ENCODE measurements at regions not wholly inside any gene's neighbourhood (a gene's known extent, or its start where the extent isn't known, plus 50 kb on each side); places are given as distances from the start of the nearest gene placed in this dataset.

DNA sequence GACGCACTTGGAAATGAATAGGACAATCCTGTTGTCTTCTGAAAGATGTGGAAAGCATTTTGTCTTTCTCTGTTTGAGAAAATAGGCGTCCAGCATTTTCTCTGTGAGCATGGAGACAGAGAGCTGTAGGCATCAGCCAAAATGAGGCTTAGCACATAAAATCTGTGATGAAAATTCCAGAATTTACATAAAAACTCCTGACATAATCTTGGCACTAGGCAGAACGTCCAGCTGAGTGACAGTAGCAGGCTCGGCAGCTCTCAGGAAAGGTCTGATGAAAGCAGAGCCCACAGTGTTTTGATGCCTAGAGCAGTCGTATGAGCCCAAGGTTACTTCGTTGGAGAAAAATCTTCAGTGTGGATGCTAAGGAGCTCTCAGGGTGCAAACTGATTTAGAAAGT, 543.3 kb upstream of the MAP3K7 start:
- TF ChIP-seq, protein P1, sequence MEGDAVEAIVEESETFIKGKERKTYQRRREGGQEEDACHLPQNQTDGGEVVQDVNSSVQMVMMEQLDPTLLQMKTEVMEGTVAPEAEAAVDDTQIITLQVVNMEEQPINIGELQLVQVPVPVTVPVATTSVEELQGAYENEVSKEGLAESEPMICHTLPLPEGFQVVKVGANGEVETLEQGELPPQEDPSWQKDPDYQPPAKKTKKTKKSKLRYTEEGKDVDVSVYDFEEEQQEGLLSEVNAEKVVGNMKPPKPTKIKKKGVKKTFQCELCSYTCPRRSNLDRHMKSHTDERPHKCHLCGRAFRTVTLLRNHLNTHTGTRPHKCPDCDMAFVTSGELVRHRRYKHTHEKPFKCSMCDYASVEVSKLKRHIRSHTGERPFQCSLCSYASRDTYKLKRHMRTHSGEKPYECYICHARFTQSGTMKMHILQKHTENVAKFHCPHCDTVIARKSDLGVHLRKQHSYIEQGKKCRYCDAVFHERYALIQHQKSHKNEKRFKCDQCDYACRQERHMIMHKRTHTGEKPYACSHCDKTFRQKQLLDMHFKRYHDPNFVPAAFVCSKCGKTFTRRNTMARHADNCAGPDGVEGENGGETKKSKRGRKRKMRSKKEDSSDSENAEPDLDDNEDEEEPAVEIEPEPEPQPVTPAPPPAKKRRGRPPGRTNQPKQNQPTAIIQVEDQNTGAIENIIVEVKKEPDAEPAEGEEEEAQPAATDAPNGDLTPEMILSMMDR (IDR thresholded peaks at IDR 0.05; ENCODE audit: low read depth, low read length) = no peak
- no peak for TF ChIP-seq EZH2phosphoT487 (IDR thresholded peaks at IDR 0.05; ENCODE audit: low read depth)
- no peak overlapping the region for H3K4me3 ChIP-seq (ENCODE audit: low read length)

DNA sequence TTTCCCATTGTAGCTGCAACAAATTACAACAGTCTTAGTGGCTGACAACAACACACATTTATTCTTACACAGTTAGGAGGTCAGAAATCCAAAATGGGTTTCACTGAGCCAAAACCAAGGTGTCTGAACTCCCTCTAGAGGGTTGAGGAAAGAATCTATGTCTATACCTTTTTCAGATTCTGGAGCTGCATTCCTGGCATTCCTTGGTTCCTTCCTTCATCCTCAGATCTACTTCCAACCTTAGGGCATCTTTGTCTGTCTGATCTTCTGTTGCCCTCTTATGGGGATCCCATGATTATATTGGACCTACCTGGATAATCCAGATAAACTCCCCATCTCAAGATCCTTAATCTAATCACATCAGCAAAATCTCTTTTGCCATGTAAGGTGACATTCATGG, 540.9 kb upstream of the MAP3K7 start:
- H4K20me1 ChIP-seq (ENCODE audit: insufficient read depth, low read length) = no peaks in the 10 kb centered on the region
- H3K27ac ChIP-seq (ENCODE audit: low read length) = no peak overlapping the region
- no peaks in the 10 kb centered on the region for H3K79me2 ChIP-seq (ENCODE audit: low read length)
- no peaks in the 10 kb centered on the region for H3K27me3 ChIP-seq (ENCODE audit: low read depth, low read length)
- H3K9me3 ChIP-seq (ENCODE audit: insufficient read depth, low read length) = no peaks in the 10 kb centered on the region
- no peak overlapping the region for H2AFZ ChIP-seq (ENCODE audit: low read depth, low read length)
- H3K4me3 ChIP-seq (ENCODE audit: low read length) = no peak overlapping the region
- no peak overlapping the region for H3K9ac ChIP-seq (ENCODE audit: low read length)
- H3K4me1 ChIP-seq (ENCODE audit: low read length) = no peaks in the 10 kb centered on the region
- TF ChIP-seq, protein P1 (IDR thresholded peaks at IDR 0.05; ENCODE audit: low read depth, low read length) = no peak
- no peak for TF ChIP-seq EZH2phosphoT487 (IDR thresholded peaks at IDR 0.05; ENCODE audit: low read depth)
- H3K36me3 ChIP-seq (replicated peaks; ENCODE audit: low read depth, low read length) = no peaks in the 10 kb centered on the region
- H3K4me2 ChIP-seq (ENCODE audit: low read length) = no peak overlapping the region

More for the DNA sequence above, 543.3 kb upstream of the MAP3K7 start:
- H3K79me2 ChIP-seq (ENCODE audit: low read length) = no peaks in the 10 kb centered on the region
- H3K36me3 ChIP-seq (replicated peaks; ENCODE audit: low read depth, low read length) = no peaks in the 10 kb centered on the region
- no peak overlapping the region for H2AFZ ChIP-seq (ENCODE audit: low read depth, low read length)
- no peaks in the 10 kb centered on the region for H3K4me1 ChIP-seq (ENCODE audit: low read length)
- no peaks in the 10 kb centered on the region for H4K20me1 ChIP-seq (ENCODE audit: insufficient read depth, low read length)
- H3K4me2 ChIP-seq (ENCODE audit: low read length) = no peak overlapping the region
- no peaks in the 10 kb centered on the region for H3K9me3 ChIP-seq (ENCODE audit: insufficient read depth, low read length)
- no peak overlapping the region for H3K9ac ChIP-seq (ENCODE audit: low read length)
- no peak overlapping the region for H3K27ac ChIP-seq (ENCODE audit: low read length)
- H3K27me3 ChIP-seq (ENCODE audit: low read depth, low read length) = no peaks in the 10 kb centered on the region

DNA sequence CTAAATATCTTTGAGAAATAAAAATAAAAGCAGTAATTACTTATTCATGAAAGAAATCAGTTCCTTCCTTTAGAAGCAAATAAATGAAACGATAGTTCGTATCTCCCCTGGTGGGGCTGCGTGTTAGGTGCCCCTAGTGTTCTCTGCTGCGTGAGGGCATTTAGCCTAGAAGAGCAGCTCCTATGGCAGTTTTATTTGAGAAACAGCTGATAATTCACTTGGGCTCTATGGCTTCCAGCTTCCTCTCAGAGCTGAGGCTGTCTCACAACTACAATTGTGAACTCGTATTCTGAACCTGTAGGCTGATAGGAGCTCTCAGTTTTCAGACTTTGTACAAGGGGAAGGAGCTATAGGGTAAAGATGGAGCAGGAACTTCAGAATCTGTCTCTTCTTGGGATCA, 540.0 kb upstream of the MAP3K7 start:
- Histone ChIP-seq H3K27ac (ENCODE audit: low read length) (no peak overlapping the region), H3K4me1 (ENCODE audit: low read length) (no peaks in the 10 kb centered on the region), H3K36me3 (replicated peaks; ENCODE audit: low read depth, low read length) (no peaks in the 10 kb centered on the region), H3K79me2 (ENCODE audit: low read length) (no peaks in the 10 kb centered on the region), H3K4me3 (ENCODE audit: low read length) (no peak overlapping the region), H3K9ac (ENCODE audit: low read length) (no peak overlapping the region), H3K9me3 (ENCODE audit: insufficient read depth, low read length) (no peaks in the 10 kb centered on the region), H2AFZ (ENCODE audit: low read depth, low read length) (no peak overlapping the region), H3K27me3 (ENCODE audit: low read depth, low read length) (no peaks in the 10 kb centered on the region), H3K4me2 (ENCODE audit: low read length) (no peak overlapping the region), H4K20me1 (ENCODE audit: insufficient read depth, low read length) (no peaks in the 10 kb centered on the region)
- no peak for TF ChIP-seq EZH2phosphoT487 (IDR thresholded peaks at IDR 0.05; ENCODE audit: low read depth)
- TF ChIP-seq, protein P1 (IDR thresholded peaks at IDR 0.05; ENCODE audit: low read depth, low read length) = no peak

DNA sequence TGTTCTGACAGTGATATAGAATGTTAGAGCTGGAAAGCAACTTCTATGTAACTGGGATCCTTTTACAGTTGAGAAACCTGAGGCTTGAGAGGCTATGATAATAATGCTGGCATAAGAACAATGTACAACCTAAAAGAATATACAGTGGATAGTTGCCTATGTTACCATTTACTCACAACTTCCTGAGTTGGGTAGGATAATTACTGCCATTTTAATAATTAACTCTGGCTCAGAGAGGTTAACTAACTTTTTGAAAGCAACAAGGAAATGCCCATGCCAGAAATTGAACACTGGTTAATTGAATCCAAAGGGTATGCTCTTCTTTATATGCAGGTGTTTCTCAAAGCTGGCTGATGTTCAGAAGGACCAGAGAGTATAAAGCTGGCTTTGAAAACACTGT, 530.7 kb upstream of the MAP3K7 start:
- Histone ChIP-seq H3K4me1 (ENCODE audit: low read length) (no peaks in the 10 kb centered on the region), H2AFZ (ENCODE audit: low read depth, low read length) (no peak overlapping the region), H3K4me2 (ENCODE audit: low read length) (no peak overlapping the region), H3K27ac (ENCODE audit: low read length) (no peak overlapping the region), H3K9me3 (ENCODE audit: insufficient read depth, low read length) (no peaks in the 10 kb centered on the region), H3K4me3 (ENCODE audit: low read length) (no peak overlapping the region), H3K27me3 (ENCODE audit: low read depth, low read length) (no peaks in the 10 kb centered on the region), H3K9ac (ENCODE audit: low read length) (no peak overlapping the region), H4K20me1 (ENCODE audit: insufficient read depth, low read length) (no peaks in the 10 kb centered on the region), H3K79me2 (ENCODE audit: low read length) (no peaks in the 10 kb centered on the region), H3K36me3 (replicated peaks; ENCODE audit: low read depth, low read length) (no peaks in the 10 kb centered on the region)
- TF ChIP-seq EZH2phosphoT487 (IDR thresholded peaks at IDR 0.05; ENCODE audit: low read depth) = no peak
- TF ChIP-seq, protein P1 (IDR thresholded peaks at IDR 0.05; ENCODE audit: low read depth, low read length) = no peak

Measured in OCI-LY3 (cell line).